ENCODE measurements at regions not wholly inside any gene's neighbourhood (a gene's known extent, or its start where the extent isn't known, plus 50 kb on each side); places are given as distances from the start of the nearest gene placed in this dataset.

- TF ChIP-seq FOXP2 (optimal IDR thresholded peaks at IDR 0.05; ENCODE audit: borderline replicate concordance, extremely low read depth, extremely low read length, insufficient read depth) (no peak), SIN3A (IDR thresholded peaks at IDR 0.05; ENCODE audit: borderline replicate concordance, insufficient read depth, low read length) (no peak), TAF1 (IDR thresholded peaks at IDR 0.05; ENCODE audit: borderline replicate concordance, insufficient read depth, low read length) (no peak), REST (IDR thresholded peaks at IDR 0.05; ENCODE audit: insufficient read depth in 1 of 2, low read depth in 2 of 2, low read length in 2 of 2) (no peak), POLR2AphosphoS5 (IDR thresholded peaks at IDR 0.05; ENCODE audit: low read depth, low read length) (no peak)
Observed at GRCh38 chr2:499726-500125, 177.5 kb downstream of the TMEM18 start.

GRCh38 chr2:498493-499178, 178.6 kb downstream of the TMEM18 start:
- TF ChIP-seq FOXP2 (optimal IDR thresholded peaks at IDR 0.05; ENCODE audit: borderline replicate concordance, extremely low read depth, extremely low read length, insufficient read depth): no peak
- TF ChIP-seq REST (IDR thresholded peaks at IDR 0.05; ENCODE audit: insufficient read depth in 1 of 2, low read depth in 2 of 2, low read length in 2 of 2): no peak
- no peak for TF ChIP-seq POLR2AphosphoS5 (IDR thresholded peaks at IDR 0.05; ENCODE audit: low read depth, low read length)
- TF ChIP-seq TAF1 (IDR thresholded peaks at IDR 0.05; ENCODE audit: borderline replicate concordance, insufficient read depth, low read length): no peak
- TF ChIP-seq SIN3A (IDR thresholded peaks at IDR 0.05; ENCODE audit: borderline replicate concordance, insufficient read depth, low read length): no peak

- TF ChIP-seq TAF1 (IDR thresholded peaks at IDR 0.05; ENCODE audit: borderline replicate concordance, insufficient read depth, low read length) (no peak), REST (IDR thresholded peaks at IDR 0.05; ENCODE audit: insufficient read depth in 1 of 2, low read depth in 2 of 2, low read length in 2 of 2) (no peak), SIN3A (IDR thresholded peaks at IDR 0.05; ENCODE audit: borderline replicate concordance, insufficient read depth, low read length) (no peak), POLR2AphosphoS5 (IDR thresholded peaks at IDR 0.05; ENCODE audit: low read depth, low read length) (no peak), FOXP2 (optimal IDR thresholded peaks at IDR 0.05; ENCODE audit: borderline replicate concordance, extremely low read depth, extremely low read length, insufficient read depth) (no peak)
Observed at GRCh38 chr2:497770-498492, 179.3 kb downstream of the TMEM18 start.

- TF ChIP-seq REST (IDR thresholded peaks at IDR 0.05; ENCODE audit: insufficient read depth in 1 of 2, low read depth in 2 of 2, low read length in 2 of 2) (no peak), TAF1 (IDR thresholded peaks at IDR 0.05; ENCODE audit: borderline replicate concordance, insufficient read depth, low read length) (no peak), SIN3A (IDR thresholded peaks at IDR 0.05; ENCODE audit: borderline replicate concordance, insufficient read depth, low read length) (no peak), FOXP2 (optimal IDR thresholded peaks at IDR 0.05; ENCODE audit: borderline replicate concordance, extremely low read depth, extremely low read length, insufficient read depth) (no peak), POLR2AphosphoS5 (IDR thresholded peaks at IDR 0.05; ENCODE audit: low read depth, low read length) (no peak)
Observed at GRCh38 chr2:496729-497128, 180.5 kb downstream of the TMEM18 start.

Measured in PFSK-1 (cell line).